ENCODE measurements at regions not wholly inside any gene's neighbourhood (a gene's known extent, or its start where the extent isn't known, plus 50 kb on each side); places are given as distances from the start of the nearest gene placed in this dataset.

DNA sequence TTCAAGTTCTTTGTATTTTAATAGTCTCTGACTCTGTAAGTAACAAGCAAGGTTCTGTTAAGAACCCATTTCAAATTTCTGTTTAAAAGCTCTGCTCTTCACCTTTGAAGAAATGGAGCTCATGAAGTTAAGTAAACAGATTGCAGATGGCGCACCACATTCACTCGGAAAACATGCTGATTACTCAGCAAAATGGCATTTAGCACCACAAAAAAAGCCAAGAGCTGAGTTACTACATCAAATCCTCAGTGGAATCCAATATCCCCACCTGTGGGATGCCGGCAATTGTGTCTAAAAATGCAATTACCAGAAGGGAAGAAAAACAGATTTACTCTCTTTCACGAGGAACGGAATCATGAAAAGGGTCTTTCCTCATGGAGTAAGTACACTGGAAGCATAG, 758.0 kb downstream of the NTRK3 start:
- Mint-ChIP-seq H3K27me3 (peaks cover 2% of the 10 kb centered on the region), H3K36me3 (ENCODE audit: low read depth) (no peaks in the 10 kb centered on the region), H3K9me3 (ENCODE audit: low read depth) (peaks cover 4% of the 10 kb centered on the region), H3K4me3 (no peak overlapping the region), H3K27ac (no peak overlapping the region), H3K4me1 (no peaks in the 10 kb centered on the region)
- intact Hi-C loops (cut with DNase I, micrococcal nuclease) = no loop called here
- CTCF ChIA-PET = no interaction called here
- ATAC-seq = no peak
- no peak for DNase-seq
- POLR2A ChIA-PET = no interaction called here

- H3K4me1 Mint-ChIP-seq = no peaks in the 10 kb centered on the region
- ATAC-seq = no peak
- peaks cover 1% of the 10 kb centered on the region for H3K27me3 Mint-ChIP-seq
- DNase-seq = no peak
- CTCF ChIA-PET = no interaction called here
- no peaks in the 10 kb centered on the region for H3K36me3 Mint-ChIP-seq (ENCODE audit: low read depth)
- intact Hi-C loops (cut with DNase I, micrococcal nuclease) = no loop called here
- peaks cover 4% of the 10 kb centered on the region for H3K9me3 Mint-ChIP-seq (ENCODE audit: low read depth)
- no peak overlapping the region for H3K4me3 Mint-ChIP-seq
- H3K27ac Mint-ChIP-seq = no peak overlapping the region
- POLR2A ChIA-PET = no interaction called here
Observed at GRCh38 chr15:87496795-87497194, 759.7 kb downstream of the NTRK3 start.

- H3K36me3 Mint-ChIP-seq (ENCODE audit: low read depth) = no peaks in the 10 kb centered on the region
- POLR2A ChIA-PET = no interaction called here
- no peaks in the 10 kb centered on the region for H3K27me3 Mint-ChIP-seq
- peaks cover 4% of the 10 kb centered on the region for H3K9me3 Mint-ChIP-seq (ENCODE audit: low read depth)
- H3K27ac Mint-ChIP-seq = no peak overlapping the region
- CTCF ChIA-PET = no interaction called here
- H3K4me1 Mint-ChIP-seq = no peaks in the 10 kb centered on the region
- ATAC-seq (no peak), DNase-seq (no peak)
- intact Hi-C loops (cut with DNase I, micrococcal nuclease) = no loop called here
- no peak overlapping the region for H3K4me3 Mint-ChIP-seq
Observed at GRCh38 chr15:87496109-87496508, 760.4 kb downstream of the NTRK3 start.

DNA sequence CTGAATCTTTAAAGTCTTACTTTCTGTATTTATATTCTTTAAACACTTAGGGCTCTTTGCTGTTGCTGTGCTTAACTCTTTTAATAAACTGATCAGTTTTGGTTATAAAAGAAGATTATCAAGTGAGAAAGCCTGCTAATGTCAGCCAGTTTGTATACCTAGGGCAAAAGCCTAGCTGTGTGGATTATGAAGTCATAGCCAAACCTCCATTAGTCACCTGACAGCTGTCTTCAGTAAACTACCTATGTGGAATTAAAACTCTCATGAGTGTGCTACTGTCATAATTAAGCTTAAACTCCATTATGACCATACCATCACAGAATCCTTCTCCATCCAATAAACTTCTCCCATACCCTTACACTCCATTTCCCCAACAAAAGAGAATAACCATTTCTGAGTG, 762.7 kb downstream of the NTRK3 start:
- H3K27ac Mint-ChIP-seq = no peak overlapping the region
- no peak overlapping the region for H3K4me3 Mint-ChIP-seq
- ChIA-PET CTCF (interaction anchor here (0.6 to 0.8 kb wide), 2 partner anchors 31 to 1969 kb away, joined by 3 read pairs; no protein-coding TSS in a partner anchor), POLR2A (no interaction called here)
- no peaks in the 10 kb centered on the region for H3K4me1 Mint-ChIP-seq
- no peak for ATAC-seq
- peaks cover 4% of the 10 kb centered on the region for H3K9me3 Mint-ChIP-seq (ENCODE audit: low read depth)
- DNase-seq = no peak
- no peaks in the 10 kb centered on the region for H3K36me3 Mint-ChIP-seq (ENCODE audit: low read depth)
- no peaks in the 10 kb centered on the region for H3K27me3 Mint-ChIP-seq
- intact Hi-C loops (cut with DNase I, micrococcal nuclease) = no loop called here

- Mint-ChIP-seq H3K36me3 (ENCODE audit: low read depth) (no peaks in the 10 kb centered on the region), H3K27me3 (no peaks in the 10 kb centered on the region), H3K9me3 (ENCODE audit: low read depth) (peaks cover 4% of the 10 kb centered on the region), H3K4me3 (no peak overlapping the region), H3K27ac (no peak overlapping the region), H3K4me1 (no peaks in the 10 kb centered on the region)
- no peak for ATAC-seq
- DNase-seq = no peak
- ChIA-PET POLR2A (no interaction called here), CTCF (no interaction called here)
- intact Hi-C loops (cut with DNase I, micrococcal nuclease) = no loop called here
Observed at GRCh38 chr15:87492321-87492720, 764.2 kb downstream of the NTRK3 start.

DNA sequence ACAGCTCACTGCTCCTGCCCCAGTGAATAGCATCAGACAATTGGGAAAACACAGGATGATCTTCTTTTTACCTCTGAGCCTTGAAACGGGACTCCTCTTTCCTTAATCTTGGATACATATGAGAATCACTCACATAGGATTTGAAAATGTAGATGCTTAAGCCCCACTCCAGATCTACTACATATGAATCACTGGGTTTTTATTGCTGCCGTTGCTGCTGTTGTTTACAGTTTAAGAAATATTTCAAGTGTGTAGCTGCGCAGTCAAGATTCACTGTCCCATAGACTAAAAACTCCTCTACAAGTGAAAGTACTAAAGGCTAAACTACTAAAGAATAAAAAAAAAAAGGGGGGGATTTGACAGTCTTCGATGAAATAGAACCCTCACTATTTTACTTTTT, 765.9 kb downstream of the NTRK3 start:
- no peaks in the 10 kb centered on the region for H3K36me3 Mint-ChIP-seq (ENCODE audit: low read depth)
- no peak for DNase-seq
- no peak overlapping the region for H3K27ac Mint-ChIP-seq
- ATAC-seq = no peak
- H3K27me3 Mint-ChIP-seq = no peaks in the 10 kb centered on the region
- CTCF ChIA-PET = no interaction called here
- no peaks in the 10 kb centered on the region for H3K4me1 Mint-ChIP-seq
- POLR2A ChIA-PET = no interaction called here
- peaks cover 4% of the 10 kb centered on the region for H3K9me3 Mint-ChIP-seq (ENCODE audit: low read depth)
- no peak overlapping the region for H3K4me3 Mint-ChIP-seq
- intact Hi-C loops (cut with DNase I, micrococcal nuclease) = no loop called here

GRCh38 chr15:87489902-87490665, 766.5 kb downstream of the NTRK3 start:
- no peak overlapping the region for H3K4me3 Mint-ChIP-seq
- intact Hi-C loops (cut with DNase I, micrococcal nuclease) = no loop called here
- ChIA-PET CTCF (no interaction called here), POLR2A (no interaction called here)
- DNase-seq = no peak
- H3K36me3 Mint-ChIP-seq (ENCODE audit: low read depth) = no peaks in the 10 kb centered on the region
- no peaks in the 10 kb centered on the region for H3K27me3 Mint-ChIP-seq
- H3K27ac Mint-ChIP-seq = no peak overlapping the region
- ATAC-seq = no peak
- H3K9me3 Mint-ChIP-seq (ENCODE audit: low read depth) = peaks cover 2% of the 10 kb centered on the region
- H3K4me1 Mint-ChIP-seq = no peaks in the 10 kb centered on the region

DNA sequence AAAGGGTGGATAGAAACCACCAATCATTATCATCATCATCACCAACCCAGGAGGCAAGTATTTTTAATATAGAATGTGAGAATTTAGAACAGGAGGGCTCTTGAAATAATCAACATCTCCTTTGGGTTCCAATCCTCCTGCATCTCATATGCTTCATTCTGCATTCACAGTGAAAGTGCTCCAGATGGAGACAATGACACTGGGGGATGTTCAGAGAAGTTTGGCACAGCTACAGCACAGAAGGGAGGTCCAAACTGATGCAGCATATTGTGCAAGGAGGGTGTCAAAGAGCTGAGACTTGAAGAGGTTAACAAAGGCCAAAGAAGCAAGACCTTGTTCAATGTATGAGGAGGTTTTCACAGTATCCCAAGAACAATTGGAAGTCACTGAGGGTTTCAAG, 767.1 kb downstream of the NTRK3 start:
- no peaks in the 10 kb centered on the region for H3K4me1 Mint-ChIP-seq
- no peak for ATAC-seq
- no peak overlapping the region for H3K27ac Mint-ChIP-seq
- POLR2A ChIA-PET = no interaction called here
- no peaks in the 10 kb centered on the region for H3K27me3 Mint-ChIP-seq
- intact Hi-C loops (cut with DNase I, micrococcal nuclease) = no loop called here
- H3K9me3 Mint-ChIP-seq (ENCODE audit: low read depth) = no peaks in the 10 kb centered on the region
- CTCF ChIA-PET = no interaction called here
- H3K36me3 Mint-ChIP-seq (ENCODE audit: low read depth) = no peaks in the 10 kb centered on the region
- no peak for DNase-seq
- no peak overlapping the region for H3K4me3 Mint-ChIP-seq

DNA sequence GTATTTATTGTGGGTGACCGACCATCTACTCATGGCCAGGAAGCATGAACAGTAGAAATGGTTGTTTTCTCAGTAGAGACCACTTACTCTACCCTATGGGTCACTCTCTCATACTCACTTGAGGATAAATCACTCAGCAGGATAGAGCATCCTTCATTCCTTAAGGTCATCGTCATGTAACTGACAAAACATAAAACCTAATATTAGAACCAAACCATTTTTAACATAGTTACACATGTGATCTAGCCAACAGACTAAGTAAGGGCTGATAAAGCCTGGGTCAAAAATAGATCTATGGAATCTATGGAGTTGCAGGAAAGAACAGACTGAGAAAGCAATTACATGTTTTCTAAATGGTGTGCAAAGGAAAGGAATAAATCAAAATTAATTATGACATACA, 769.1 kb downstream of the NTRK3 start:
- Mint-ChIP-seq H3K9me3 (ENCODE audit: low read depth) (no peaks in the 10 kb centered on the region), H3K4me3 (no peak overlapping the region), H3K27me3 (no peaks in the 10 kb centered on the region), H3K36me3 (ENCODE audit: low read depth) (no peaks in the 10 kb centered on the region), H3K4me1 (no peaks in the 10 kb centered on the region), H3K27ac (no peak overlapping the region)
- ChIA-PET CTCF (no interaction called here), POLR2A (no interaction called here)
- DNase-seq (no peak), ATAC-seq (no peak)
- intact Hi-C loops (cut with DNase I, micrococcal nuclease) = no loop called here

DNA sequence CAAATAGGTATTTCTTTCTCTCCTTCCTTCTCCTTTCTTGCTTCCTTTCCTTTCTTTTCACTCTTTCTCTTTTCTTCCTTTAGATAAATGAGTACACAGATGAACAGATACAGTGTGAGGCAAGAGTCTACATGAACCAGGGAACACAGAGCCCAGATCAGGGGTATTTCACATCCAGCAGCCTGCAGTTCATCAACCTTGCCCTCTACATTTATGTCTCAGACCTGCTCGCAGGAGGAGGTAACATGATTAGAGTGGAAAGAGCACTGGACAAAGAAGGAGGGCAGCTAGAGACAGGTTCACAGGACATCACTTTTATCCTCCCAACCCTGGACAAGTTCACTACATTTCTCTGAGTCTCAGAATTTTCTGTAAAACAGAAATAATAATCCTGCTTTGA, 773.1 kb downstream of the NTRK3 start:
- no peak for ATAC-seq
- intact Hi-C loops (cut with DNase I, micrococcal nuclease) = no loop called here
- H3K27me3 Mint-ChIP-seq = peaks cover 3% of the 10 kb centered on the region
- no peak overlapping the region for H3K27ac Mint-ChIP-seq
- H3K9me3 Mint-ChIP-seq (ENCODE audit: low read depth) = peaks cover 3% of the 10 kb centered on the region
- H3K4me1 Mint-ChIP-seq = no peaks in the 10 kb centered on the region
- DNase-seq = no peak
- ChIA-PET CTCF (no interaction called here), POLR2A (no interaction called here)
- H3K36me3 Mint-ChIP-seq (ENCODE audit: low read depth) = no peaks in the 10 kb centered on the region
- no peak overlapping the region for H3K4me3 Mint-ChIP-seq

- H3K27ac Mint-ChIP-seq = no peak overlapping the region
- POLR2A ChIA-PET = no interaction called here
- peaks cover 3% of the 10 kb centered on the region for H3K9me3 Mint-ChIP-seq (ENCODE audit: low read depth)
- H3K27me3 Mint-ChIP-seq = peaks cover 5% of the 10 kb centered on the region
- CTCF ChIA-PET = interaction anchor here (0.8 kb wide), 1 partner anchor 76 kb away, joined by 3 read pairs; no protein-coding TSS in a partner anchor
- no peaks in the 10 kb centered on the region for H3K4me1 Mint-ChIP-seq
- no peaks in the 10 kb centered on the region for H3K36me3 Mint-ChIP-seq (ENCODE audit: low read depth)
- intact Hi-C loops (cut with DNase I, micrococcal nuclease) = no loop called here
- H3K4me3 Mint-ChIP-seq = no peak overlapping the region
- ATAC-seq = no peak
- no peak for DNase-seq
Observed at GRCh38 chr15:87481126-87481525, 775.4 kb downstream of the NTRK3 start.

DNA sequence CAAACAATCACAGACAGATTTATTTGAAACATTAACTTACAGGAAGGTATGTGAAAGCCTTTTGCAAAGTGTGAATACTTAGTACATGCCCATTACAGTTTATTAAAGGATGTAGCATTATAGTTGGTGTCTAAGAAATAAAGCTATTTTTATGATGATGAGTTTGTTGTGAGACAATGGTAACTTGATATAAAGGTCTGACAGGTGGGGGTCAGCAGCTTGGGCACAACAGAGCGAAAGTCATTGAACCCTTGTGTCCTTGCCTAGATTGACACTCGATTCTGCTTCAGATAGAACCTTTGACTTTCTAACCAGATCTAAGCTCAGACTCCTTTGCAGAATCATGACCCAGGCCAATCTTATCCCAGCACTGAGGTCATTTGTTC, 777.9 kb downstream of the NTRK3 start:
- ATAC-seq (no peak), DNase-seq (no peak)
- Mint-ChIP-seq H3K9me3 (ENCODE audit: low read depth) (peaks cover 3% of the 10 kb centered on the region), H3K27ac (no peak overlapping the region), H3K36me3 (ENCODE audit: low read depth) (no peaks in the 10 kb centered on the region), H3K27me3 (peaks cover 5% of the 10 kb centered on the region), H3K4me1 (no peaks in the 10 kb centered on the region), H3K4me3 (no peak overlapping the region)
- CTCF ChIA-PET = no interaction called here
- POLR2A ChIA-PET = no interaction called here
- intact Hi-C loops (cut with DNase I, micrococcal nuclease) = no loop called here
